Neural cell (in vitro differentiated cells): ENCODE measurements at regions not wholly inside any gene's neighbourhood (a gene's known extent, or its start where the extent isn't known, plus 50 kb on each side); places are given as distances from the start of the nearest gene placed in this dataset.

ENCODE experiments used
- CTCF ChIP-seq: fragments of 450-650 bp; IDR thresholded peaks from 2 replicates; pipeline ENCODE4 v1.5.1; 2014; ENCODE audit warnings: antibody characterized with exemption, mild to moderate bottlenecking, moderate library complexity; ENCODE audit not compliant: poor library complexity, severe bottlenecking
- EP300 ChIP-seq: fragments of 450-650 bp; conservative IDR thresholded peaks from 2 replicates; pipeline ENCODE4 v1.6.1; 2014; ENCODE audit warnings: antibody characterized with exemption, mild to moderate bottlenecking, moderate library complexity; ENCODE audit not compliant: poor library complexity, severe bottlenecking
- EZH2 ChIP-seq: fragments of 200-600, 300-800 bp; shearing (Covaris generic), sonication (generic); IDR thresholded peaks from 2 replicates; pipeline ENCODE4 v1.6.1; 2014; ENCODE audit warnings: antibody characterized with exemption, low read length, borderline replicate concordance, mild to moderate bottlenecking; ENCODE audit not compliant: insufficient read depth, poor library complexity, severe bottlenecking
- POLR2AphosphoS5 ChIP-seq: IDR thresholded peaks from 2 replicates; pipeline ENCODE4 v1.6.1; 2012
- RAD21 ChIP-seq: fragments of 450-650 bp; conservative IDR thresholded peaks from 2 replicates; pipeline ENCODE4 v1.6.1; 2014; ENCODE audit warnings: antibody characterized with exemption, mild to moderate bottlenecking, moderate library complexity
- REST ChIP-seq: IDR thresholded peaks from 2 replicates; pipeline ENCODE4 v1.6.1; 2012; ENCODE audit warnings: borderline replicate concordance

GRCh38 chr18:66168685-66169235 lies 417.9 kb downstream of the CDH7 start:
- TF ChIP-seq CTCF = no peak
- no peak for TF ChIP-seq POLR2AphosphoS5
- no peak for TF ChIP-seq REST
- no peak for TF ChIP-seq EZH2
- no peak for TF ChIP-seq RAD21
- TF ChIP-seq EP300 = no peak
